ENCODE measurements at regions not wholly inside any gene's neighbourhood (a gene's known extent, or its start where the extent isn't known, plus 50 kb on each side); places are given as distances from the start of the nearest gene placed in this dataset.

DNA sequence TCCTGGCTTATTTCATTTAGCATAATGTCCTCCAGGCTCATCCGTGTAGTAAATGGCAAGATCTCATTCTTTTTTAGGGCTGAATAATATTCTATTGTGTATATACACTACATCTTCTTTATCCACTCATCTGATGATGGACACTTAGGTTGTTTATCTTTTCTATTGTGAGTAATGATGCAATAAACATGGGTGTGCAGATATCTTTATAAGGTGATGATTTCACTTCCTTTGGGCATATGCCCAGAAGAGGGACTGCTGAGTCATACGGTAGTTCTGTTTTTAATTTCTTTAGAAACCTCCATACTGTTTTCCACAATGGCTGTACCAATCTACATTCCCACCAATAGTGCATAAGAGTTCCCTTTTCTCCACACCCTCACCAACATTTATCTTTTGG is 317.6 kb upstream of the CNKSR2 start:
- H3K4me3 Mint-ChIP-seq: no peak overlapping the region
- DNase-seq (no peak), ATAC-seq (replicated peaks) (no peak)
- no peak overlapping the region for H3K27ac Mint-ChIP-seq
- H3K36me3 Mint-ChIP-seq (ENCODE audit: insufficient read depth): no peaks in the 10 kb centered on the region
- no peaks in the 10 kb centered on the region for H3K4me1 Mint-ChIP-seq (ENCODE audit: low read depth in 2 of 2)
- H3K9me3 Mint-ChIP-seq: peaks cover 0 to 3% of the 10 kb centered on the region in 2 donors
- no peaks in the 10 kb centered on the region for H3K27me3 Mint-ChIP-seq

DNA sequence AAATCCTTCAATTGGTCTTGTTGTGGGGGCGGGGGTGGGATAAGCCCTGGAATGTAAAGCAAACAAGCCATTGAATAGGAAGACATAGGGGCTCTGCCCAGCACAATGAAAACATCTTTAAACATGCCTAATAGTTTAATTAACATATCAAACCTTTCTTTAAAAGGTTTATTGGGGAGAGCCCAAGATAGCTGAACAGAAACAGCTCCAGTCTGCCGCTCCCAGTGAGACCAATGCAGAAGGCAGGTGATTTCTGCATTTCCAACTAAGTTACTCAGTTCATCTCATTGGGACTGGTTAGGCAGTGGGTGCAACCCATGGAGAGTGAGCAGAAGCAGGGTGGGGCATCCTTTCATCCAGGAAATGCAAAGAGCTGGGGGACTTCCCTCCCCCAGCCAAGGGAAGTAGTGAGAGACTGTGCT is 327.2 kb upstream of the CNKSR2 start:
- no peak overlapping the region for H3K27ac Mint-ChIP-seq
- no peaks in the 10 kb centered on the region for H3K27me3 Mint-ChIP-seq
- no peaks in the 10 kb centered on the region for H3K9me3 Mint-ChIP-seq
- no peak for ATAC-seq (replicated peaks)
- no peaks in the 10 kb centered on the region for H3K4me1 Mint-ChIP-seq (ENCODE audit: low read depth in 2 of 2)
- no peak overlapping the region for H3K4me3 Mint-ChIP-seq
- H3K36me3 Mint-ChIP-seq (ENCODE audit: insufficient read depth): no peaks in the 10 kb centered on the region
- no peak for DNase-seq

DNA sequence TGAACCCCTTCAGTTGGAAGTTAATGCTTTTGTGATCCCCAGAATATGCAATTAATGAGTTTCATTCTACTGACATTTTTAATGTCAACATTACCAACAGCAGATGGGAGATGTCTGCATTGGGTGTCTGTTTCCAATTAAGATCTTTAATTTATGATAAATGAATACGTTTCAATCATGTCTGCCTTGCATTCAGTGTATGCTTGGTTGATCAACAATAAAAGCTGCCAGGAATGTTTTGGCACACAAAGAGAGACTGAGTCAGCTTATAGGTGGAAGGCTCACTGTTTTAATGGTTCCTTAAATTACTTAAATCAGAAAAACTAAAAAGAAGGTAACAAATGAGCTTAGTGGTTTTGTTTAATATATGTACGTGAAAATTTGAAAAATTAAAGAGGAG is 359.9 kb upstream of the CNKSR2 start:
- DNase-seq: no peak
- H3K4me3 Mint-ChIP-seq: no peak overlapping the region
- H3K27me3 Mint-ChIP-seq: no peaks in the 10 kb centered on the region
- no peaks in the 10 kb centered on the region for H3K4me1 Mint-ChIP-seq (ENCODE audit: low read depth in 2 of 2)
- peaks cover 0 to 3% of the 10 kb centered on the region in 2 donors for H3K9me3 Mint-ChIP-seq
- no peak overlapping the region for H3K27ac Mint-ChIP-seq
- ATAC-seq (replicated peaks): no peak
- no peaks in the 10 kb centered on the region for H3K36me3 Mint-ChIP-seq (ENCODE audit: insufficient read depth)

DNA sequence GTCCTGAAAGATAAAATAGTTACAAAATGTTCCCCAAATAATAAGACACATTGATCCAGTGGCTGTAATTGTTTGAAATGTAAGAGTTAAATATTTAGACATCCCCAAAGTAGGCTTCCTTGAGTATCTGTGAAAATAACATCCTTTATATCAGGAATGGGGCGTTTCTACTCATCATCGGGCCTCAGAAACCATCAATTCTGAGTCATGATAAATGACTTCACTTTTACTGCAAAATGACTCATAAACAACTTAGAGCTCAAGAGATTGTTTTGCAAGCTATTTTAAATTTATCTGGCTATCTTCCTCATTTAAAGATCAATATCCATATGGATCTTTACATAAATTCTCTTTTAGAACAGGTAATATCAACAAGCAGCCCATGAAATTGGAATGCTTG is 369.4 kb upstream of the CNKSR2 start:
- H3K36me3 Mint-ChIP-seq (ENCODE audit: insufficient read depth): no peaks in the 10 kb centered on the region
- no peak for ATAC-seq (replicated peaks)
- no peaks in the 10 kb centered on the region for H3K4me1 Mint-ChIP-seq (ENCODE audit: low read depth in 2 of 2)
- no peak for DNase-seq
- H3K4me3 Mint-ChIP-seq: no peak overlapping the region
- H3K27ac Mint-ChIP-seq: no peak overlapping the region
- H3K9me3 Mint-ChIP-seq: no peaks in the 10 kb centered on the region
- H3K27me3 Mint-ChIP-seq: no peaks in the 10 kb centered on the region

DNA sequence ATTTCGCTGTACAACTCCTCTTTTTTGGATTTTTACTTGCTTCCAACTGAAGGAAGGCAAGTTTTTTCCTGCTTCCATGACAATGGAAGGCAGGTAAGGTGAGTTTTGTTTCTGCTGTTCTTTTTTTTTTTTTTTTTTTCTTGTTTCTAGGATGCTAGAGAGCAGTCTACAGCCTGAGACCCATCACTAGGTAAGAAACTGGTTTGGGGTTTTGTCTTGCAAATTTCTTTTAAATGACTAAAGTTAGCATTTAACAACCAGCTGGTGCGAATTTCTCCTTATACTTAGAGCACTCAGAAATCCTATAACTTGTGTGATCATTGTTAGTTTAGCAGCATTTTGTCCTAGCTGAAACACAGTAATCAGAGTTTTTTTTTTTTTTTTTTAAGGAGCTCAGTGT is 378.4 kb upstream of the CNKSR2 start:
- no peak overlapping the region for H3K4me3 Mint-ChIP-seq

DNA sequence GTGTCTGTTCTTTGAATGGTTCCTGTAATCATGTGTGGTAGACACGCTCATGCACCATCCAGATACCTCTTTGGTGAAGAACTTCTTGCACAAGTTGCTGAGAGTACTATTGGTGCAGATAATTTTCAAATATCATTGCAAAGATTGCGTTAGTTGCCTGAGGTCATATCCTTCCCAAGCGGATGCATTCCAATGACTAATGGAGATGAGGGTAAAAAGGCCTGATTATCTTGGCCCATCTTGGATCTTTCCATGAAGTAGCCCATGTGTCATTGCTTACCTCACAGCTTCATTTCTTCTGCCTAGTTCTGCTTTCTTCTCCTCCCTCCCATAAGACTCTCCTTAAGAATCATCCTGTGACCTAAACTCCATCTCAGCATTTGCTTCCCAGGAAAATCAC is 384.9 kb upstream of the CNKSR2 start:
- H3K9me3 Mint-ChIP-seq: no peaks in the 10 kb centered on the region
- no peaks in the 10 kb centered on the region for H3K4me1 Mint-ChIP-seq (ENCODE audit: low read depth in 2 of 2)
- no peak for DNase-seq
- no peaks in the 10 kb centered on the region for H3K27me3 Mint-ChIP-seq
- ATAC-seq (replicated peaks): no peak
- H3K27ac Mint-ChIP-seq: no peak overlapping the region
- H3K4me3 Mint-ChIP-seq: no peak overlapping the region
- H3K36me3 Mint-ChIP-seq (ENCODE audit: insufficient read depth): no peaks in the 10 kb centered on the region

More for the DNA sequence above, 378.4 kb upstream of the CNKSR2 start:
- no peaks in the 10 kb centered on the region for H3K4me1 Mint-ChIP-seq (ENCODE audit: low read depth in 2 of 2)
- H3K36me3 Mint-ChIP-seq (ENCODE audit: insufficient read depth): no peaks in the 10 kb centered on the region
- ATAC-seq (replicated peaks) (no peak), DNase-seq (no peak)
- no peaks in the 10 kb centered on the region for H3K27me3 Mint-ChIP-seq
- H3K9me3 Mint-ChIP-seq: no peaks in the 10 kb centered on the region
- H3K27ac Mint-ChIP-seq: no peak overlapping the region

DNA sequence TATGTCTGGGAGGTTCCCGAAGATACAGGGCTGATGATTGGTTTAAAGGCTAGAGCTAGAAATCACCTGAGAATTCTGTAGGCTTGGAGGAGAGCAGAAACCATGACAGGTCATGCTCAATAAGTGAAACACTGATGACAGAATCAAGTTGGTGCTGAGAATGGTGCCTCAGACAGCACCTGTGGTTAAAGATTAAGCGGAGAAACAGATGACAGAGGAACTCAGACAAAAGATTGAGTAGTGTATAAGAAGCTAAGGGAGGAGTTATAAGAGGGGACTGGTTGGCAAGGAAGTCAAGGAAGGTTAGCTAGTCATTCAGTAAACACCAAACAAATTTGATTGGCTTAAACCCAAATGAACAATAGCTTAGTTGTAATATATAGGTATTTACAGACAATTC is 385.4 kb upstream of the CNKSR2 start:
- DNase-seq: no peak
- no peak for ATAC-seq (replicated peaks)
- H3K27ac Mint-ChIP-seq: no peak overlapping the region
- H3K4me1 Mint-ChIP-seq (ENCODE audit: low read depth in 2 of 2): no peaks in the 10 kb centered on the region
- no peaks in the 10 kb centered on the region for H3K36me3 Mint-ChIP-seq (ENCODE audit: insufficient read depth)
- no peaks in the 10 kb centered on the region for H3K27me3 Mint-ChIP-seq
- no peak overlapping the region for H3K4me3 Mint-ChIP-seq
- H3K9me3 Mint-ChIP-seq: no peaks in the 10 kb centered on the region

DNA sequence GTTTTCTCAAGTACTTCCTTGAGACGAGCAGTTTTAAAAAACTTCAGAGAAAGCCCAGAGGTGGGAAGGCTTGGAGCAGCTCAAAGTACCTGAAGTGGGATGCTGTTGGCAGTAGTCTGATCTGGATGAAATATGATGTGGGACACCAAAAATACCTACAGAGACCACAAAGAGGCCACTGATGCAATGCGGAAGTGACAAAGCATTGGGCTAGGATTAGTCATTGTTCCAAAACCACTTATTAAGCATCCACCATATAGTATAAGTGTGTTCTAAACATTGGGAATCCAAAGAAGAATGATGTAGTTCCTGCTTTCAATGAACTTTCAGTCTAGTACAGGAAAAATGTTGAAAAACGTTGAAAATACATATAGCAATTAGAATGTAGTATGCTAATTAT is 386.1 kb upstream of the CNKSR2 start:
- H3K4me1 Mint-ChIP-seq (ENCODE audit: low read depth in 2 of 2): no peaks in the 10 kb centered on the region
- no peaks in the 10 kb centered on the region for H3K27me3 Mint-ChIP-seq
- no peaks in the 10 kb centered on the region for H3K36me3 Mint-ChIP-seq (ENCODE audit: insufficient read depth)
- H3K27ac Mint-ChIP-seq: no peak overlapping the region
- DNase-seq: no peak
- no peaks in the 10 kb centered on the region for H3K9me3 Mint-ChIP-seq
- ATAC-seq (replicated peaks): no peak
- no peak overlapping the region for H3K4me3 Mint-ChIP-seq

DNA sequence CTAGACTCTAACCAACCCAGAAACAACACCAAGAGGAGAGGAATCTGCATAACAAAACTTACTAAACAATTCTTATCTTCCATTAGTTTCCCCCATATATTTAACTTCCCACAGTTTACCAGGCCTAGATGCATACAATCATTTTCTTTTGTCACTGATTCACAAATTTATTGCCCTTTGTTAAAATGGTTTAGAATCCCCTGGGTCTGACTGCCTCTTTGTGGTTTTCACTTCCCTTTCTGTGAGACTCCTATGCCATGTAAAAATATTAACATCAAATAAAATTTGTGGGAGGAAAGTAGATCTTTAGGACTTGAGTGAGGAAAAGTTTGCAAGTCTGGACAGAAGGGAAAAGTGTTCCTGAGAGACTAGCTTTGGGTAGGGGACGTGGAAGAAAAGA is 393.8 kb upstream of the CNKSR2 start:
- Mint-ChIP-seq H3K4me3 (no peak overlapping the region), H3K4me1 (ENCODE audit: low read depth in 2 of 2) (no peaks in the 10 kb centered on the region)
- no peak for ATAC-seq (replicated peaks)

DNA sequence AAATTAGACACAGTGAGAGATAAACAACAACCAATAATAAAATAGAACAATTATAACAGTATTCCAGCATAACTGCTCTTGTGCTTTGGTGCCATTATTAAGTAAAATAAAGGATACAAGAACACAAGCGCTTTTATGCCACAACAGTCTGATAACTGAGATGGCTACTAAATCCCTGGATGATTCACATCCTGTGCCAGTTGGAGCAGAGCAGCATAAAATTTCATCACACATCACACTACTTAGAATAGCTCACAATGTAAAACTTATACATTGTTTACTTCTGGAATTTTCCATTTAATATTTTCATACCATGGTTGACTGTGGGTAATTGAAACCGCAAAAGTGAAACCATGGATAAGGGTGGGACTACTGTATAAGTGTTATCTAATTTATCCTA is 399.9 kb upstream of the CNKSR2 start:
- H3K4me3 Mint-ChIP-seq: no peak overlapping the region
- ATAC-seq (replicated peaks): no peak
- DNase-seq: no peak
- no peaks in the 10 kb centered on the region for H3K4me1 Mint-ChIP-seq (ENCODE audit: low read depth in 2 of 2)
- H3K9me3 Mint-ChIP-seq: no peaks in the 10 kb centered on the region
- H3K36me3 Mint-ChIP-seq (ENCODE audit: insufficient read depth): no peaks in the 10 kb centered on the region
- no peak overlapping the region for H3K27ac Mint-ChIP-seq
- H3K27me3 Mint-ChIP-seq: no peaks in the 10 kb centered on the region

More for the DNA sequence above, 393.8 kb upstream of the CNKSR2 start:
- no peak overlapping the region for H3K27ac Mint-ChIP-seq
- DNase-seq: no peak
- H3K9me3 Mint-ChIP-seq: no peaks in the 10 kb centered on the region
- H3K27me3 Mint-ChIP-seq: no peaks in the 10 kb centered on the region
- H3K36me3 Mint-ChIP-seq (ENCODE audit: insufficient read depth): no peaks in the 10 kb centered on the region

DNA sequence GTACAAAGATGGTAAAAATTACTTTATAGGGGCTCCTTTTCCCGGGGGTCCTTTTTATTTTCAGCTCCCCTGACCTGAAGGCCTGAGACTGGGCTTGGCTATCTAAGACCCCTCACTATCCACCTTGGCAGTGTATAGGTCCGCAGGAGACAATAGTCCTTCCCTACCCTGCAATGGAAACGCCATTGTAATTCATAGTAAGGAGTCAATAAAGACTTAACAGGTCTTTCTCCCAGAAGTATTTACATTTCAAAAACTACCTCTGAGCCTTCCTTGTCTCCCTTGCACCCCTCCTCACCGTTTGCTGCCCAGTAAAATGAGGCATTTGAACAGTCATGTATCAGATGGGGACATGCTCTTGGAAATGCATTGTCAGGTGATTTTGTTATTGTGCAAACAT is 401.2 kb upstream of the CNKSR2 start:
- Mint-ChIP-seq H3K9me3 (no peaks in the 10 kb centered on the region), H3K4me1 (ENCODE audit: low read depth in 2 of 2) (no peaks in the 10 kb centered on the region), H3K4me3 (no peak overlapping the region), H3K36me3 (ENCODE audit: insufficient read depth) (no peaks in the 10 kb centered on the region), H3K27me3 (no peaks in the 10 kb centered on the region), H3K27ac (no peak overlapping the region)
- ATAC-seq (replicated peaks) (no peak), DNase-seq (no peak)

DNA sequence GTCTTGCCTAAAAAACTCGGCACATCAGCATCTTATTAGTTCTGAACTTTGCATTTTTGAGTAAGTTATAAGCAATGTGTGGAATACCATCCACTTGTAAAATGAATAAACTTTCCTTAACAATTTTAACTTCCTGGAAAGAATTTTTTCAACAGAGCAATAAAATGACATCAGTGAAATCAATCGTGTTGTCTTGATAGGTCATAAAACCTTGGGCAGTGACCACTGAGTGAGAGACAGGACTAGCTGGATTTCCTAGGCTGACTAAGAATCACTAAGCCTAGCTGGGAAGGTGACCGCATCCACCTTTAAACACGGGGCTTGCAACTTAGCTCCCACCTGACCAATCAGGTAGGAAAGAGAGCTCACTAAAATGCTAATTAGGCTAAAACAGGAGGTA is 403.0 kb upstream of the CNKSR2 start:
- H3K36me3 Mint-ChIP-seq (ENCODE audit: insufficient read depth): no peaks in the 10 kb centered on the region
- no peaks in the 10 kb centered on the region for H3K27me3 Mint-ChIP-seq
- ATAC-seq (replicated peaks): no peak
- H3K27ac Mint-ChIP-seq: no peak overlapping the region
- H3K4me3 Mint-ChIP-seq: no peak overlapping the region
- DNase-seq: no peak
- no peaks in the 10 kb centered on the region for H3K9me3 Mint-ChIP-seq
- no peaks in the 10 kb centered on the region for H3K4me1 Mint-ChIP-seq (ENCODE audit: low read depth in 2 of 2)

DNA sequence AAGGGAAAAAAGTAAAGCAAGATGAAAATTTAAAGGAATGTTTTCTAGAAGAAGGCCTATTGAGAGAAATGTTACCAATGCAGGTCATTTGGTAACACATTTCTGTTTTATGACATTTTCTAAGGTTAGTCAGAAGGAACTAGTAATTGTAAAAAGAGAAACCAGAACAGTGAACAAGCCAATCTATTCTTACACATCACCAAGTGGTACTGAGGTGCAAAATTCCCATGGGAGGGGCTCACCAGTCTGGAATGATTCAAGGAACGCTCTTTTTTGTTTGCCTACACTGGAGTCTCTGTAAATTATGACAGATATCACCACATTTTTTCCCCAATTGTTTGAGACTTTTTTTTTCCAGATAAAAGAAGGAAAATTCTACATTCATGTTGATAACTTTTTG is 404.7 kb upstream of the CNKSR2 start:
- Mint-ChIP-seq H3K9me3 (no peaks in the 10 kb centered on the region), H3K36me3 (ENCODE audit: insufficient read depth) (no peaks in the 10 kb centered on the region), H3K4me1 (ENCODE audit: low read depth in 2 of 2) (no peaks in the 10 kb centered on the region), H3K27ac (no peak overlapping the region), H3K4me3 (no peak overlapping the region), H3K27me3 (no peaks in the 10 kb centered on the region)
- DNase-seq: no peak
- ATAC-seq (replicated peaks): no peak

DNA sequence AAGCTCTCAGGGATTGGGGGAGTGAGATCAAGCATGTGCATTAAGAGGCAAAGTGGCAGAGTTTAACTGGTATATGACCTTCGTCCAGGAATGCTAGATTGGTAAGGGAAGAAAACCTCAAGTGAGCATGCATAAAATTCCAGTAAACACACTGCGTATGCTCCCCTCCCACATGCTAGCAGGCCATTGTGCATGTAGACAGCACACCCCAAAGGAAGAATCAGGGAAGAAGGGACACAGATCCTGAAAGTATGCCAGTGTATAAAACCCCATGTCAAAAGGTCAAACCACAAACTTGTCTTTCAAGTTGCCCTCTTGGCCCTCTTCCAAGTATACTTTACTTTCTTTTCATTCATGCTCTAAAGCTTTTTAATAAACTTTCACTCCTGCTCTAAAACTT is 405.2 kb upstream of the CNKSR2 start:
- H3K9me3 Mint-ChIP-seq: no peaks in the 10 kb centered on the region
- H3K27me3 Mint-ChIP-seq: no peaks in the 10 kb centered on the region
- DNase-seq (no peak), ATAC-seq (replicated peaks) (no peak)
- H3K4me3 Mint-ChIP-seq: no peak overlapping the region
- H3K36me3 Mint-ChIP-seq (ENCODE audit: insufficient read depth): no peaks in the 10 kb centered on the region
- H3K4me1 Mint-ChIP-seq (ENCODE audit: low read depth in 2 of 2): no peaks in the 10 kb centered on the region
- H3K27ac Mint-ChIP-seq: no peak overlapping the region

DNA sequence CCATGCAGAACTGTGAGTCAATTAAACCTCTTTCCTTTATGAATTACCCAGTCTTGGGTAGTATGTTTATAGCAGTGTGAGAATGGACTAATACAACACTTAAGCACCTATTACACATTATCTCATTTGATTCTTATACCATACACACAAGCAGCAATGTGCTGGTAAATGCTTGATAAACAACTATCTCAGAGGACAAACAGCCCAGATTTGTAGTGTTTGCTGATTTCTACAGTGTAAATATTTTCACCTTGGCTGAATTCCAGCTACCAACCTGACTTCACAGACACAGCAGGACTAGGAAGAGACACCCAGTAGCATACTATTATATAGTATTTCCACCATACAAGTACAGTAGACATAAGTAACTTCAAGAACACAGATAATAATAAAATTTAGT is 406.5 kb upstream of the CNKSR2 start:
- Mint-ChIP-seq H3K36me3 (ENCODE audit: insufficient read depth) (no peaks in the 10 kb centered on the region), H3K9me3 (no peaks in the 10 kb centered on the region), H3K27ac (no peak overlapping the region), H3K27me3 (no peaks in the 10 kb centered on the region), H3K4me3 (no peak overlapping the region), H3K4me1 (ENCODE audit: low read depth in 2 of 2) (no peaks in the 10 kb centered on the region)
- ATAC-seq (replicated peaks) (no peak), DNase-seq (no peak)

Data from effector memory CD8-positive, alpha-beta T cell (primary cell).